NCI-H187 treated with DMSO at 0.1 percent for 48 hours (cell line): ENCODE measurements at regions not wholly inside any gene's neighbourhood (a gene's known extent, or its start where the extent isn't known, plus 50 kb on each side); places are given as distances from the start of the nearest gene placed in this dataset.
"Not testable (repeated sequence)": the region's sequence is repeated elsewhere in the genome, so short reads cannot be mapped to it uniquely, and the experiment has no call there.

ENCODE experiments used
- DNase-seq: peaks from one replicate; lab custom pipeline; 2025; lab: John Stamatoyannopoulos, UW

- DNase-seq = no peak
These were observed 91.3 kb downstream of the MFAP3L start for GRCh38 chr4:169934794-169935429.

DNA sequence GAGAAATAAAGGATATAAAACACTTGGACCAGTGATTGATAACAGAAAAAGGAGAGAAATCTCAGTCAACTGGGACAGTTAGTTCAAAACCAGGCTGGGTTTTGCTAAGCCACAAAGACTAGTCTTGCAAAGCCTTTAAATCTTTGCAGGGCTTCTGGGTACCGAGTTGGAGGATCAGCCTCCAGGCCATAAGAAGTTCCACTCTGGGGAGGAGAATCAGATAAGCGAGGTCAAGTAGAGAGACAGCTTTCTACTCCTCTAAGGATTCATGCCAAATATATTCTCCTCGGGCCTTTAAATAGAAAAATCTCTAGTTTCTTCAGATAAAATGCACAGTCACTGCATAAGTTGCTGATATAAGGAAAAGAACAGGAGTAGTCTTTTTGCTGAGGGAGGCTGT lies 92.7 kb downstream of the MFAP3L start:
- DNase-seq = no peak

DNA sequence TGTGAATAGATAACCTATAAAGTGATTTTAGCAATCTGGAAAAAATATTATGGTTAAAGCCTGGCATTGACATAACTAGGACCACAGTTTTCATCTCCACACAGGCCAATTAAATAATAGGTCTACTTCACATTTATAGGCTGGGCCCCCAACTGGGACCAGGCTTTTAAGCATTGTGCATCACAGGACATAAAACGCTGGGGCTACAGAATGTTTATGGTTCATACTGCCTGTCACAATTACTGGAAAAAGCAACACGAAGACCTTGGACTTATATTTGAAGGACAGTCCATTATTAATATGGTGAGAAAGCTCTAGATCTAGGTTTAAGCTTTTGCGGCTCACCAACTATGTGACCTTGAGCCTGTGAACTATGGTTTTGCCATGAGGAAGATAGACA lies 94.2 kb downstream of the MFAP3L start:
- no peak for DNase-seq

DNA sequence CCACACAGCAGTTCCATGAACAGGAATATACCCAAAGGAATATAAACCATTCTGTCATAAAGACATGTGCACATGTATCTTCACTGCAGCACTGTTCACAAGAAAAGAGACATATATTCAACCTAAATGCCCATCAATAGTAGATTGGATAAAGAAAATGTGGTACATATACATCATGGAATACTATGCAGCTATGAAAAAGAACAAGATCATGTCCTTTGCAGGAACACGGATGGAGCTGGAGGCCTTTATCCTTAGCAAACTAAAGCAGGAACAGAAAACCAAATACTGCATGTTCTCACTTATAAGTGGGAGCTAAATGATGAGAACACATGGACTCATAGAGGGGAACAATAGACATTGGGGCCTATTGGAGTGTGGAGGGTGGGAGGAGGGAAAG lies 95.4 kb downstream of the MFAP3L start:
- not testable (repeated sequence) for DNase-seq

- no peak for DNase-seq
These were observed 98.9 kb downstream of the MFAP3L start for GRCh38 chr4:169927280-169927679.

DNA sequence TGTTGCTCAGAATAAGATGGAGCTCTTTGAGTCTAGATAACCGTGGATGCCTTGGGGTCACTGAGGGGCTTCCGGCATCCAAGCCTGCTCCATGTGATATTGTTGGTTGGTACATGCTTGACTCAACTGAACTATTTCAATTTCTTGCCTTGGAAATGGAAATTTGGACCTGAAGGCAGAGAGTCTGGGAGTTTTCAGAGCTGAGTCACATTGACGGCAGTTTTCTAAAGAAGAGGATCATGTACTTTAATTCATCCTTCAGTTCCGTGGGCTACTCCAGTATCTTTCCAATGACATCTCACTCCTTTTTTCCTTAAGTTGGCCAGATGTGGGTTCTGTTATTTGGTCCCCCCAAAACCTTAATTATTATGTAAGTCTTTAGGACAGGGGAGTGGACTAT lies 100.5 kb downstream of the MFAP3L start:
- DNase-seq = no peak

- DNase-seq = no peak
These were observed 103.4 kb downstream of the MFAP3L start for GRCh38 chr4:169922632-169923276.

- no peak for DNase-seq
These were observed 104.5 kb downstream of the MFAP3L start for GRCh38 chr4:169921732-169922131.

DNA sequence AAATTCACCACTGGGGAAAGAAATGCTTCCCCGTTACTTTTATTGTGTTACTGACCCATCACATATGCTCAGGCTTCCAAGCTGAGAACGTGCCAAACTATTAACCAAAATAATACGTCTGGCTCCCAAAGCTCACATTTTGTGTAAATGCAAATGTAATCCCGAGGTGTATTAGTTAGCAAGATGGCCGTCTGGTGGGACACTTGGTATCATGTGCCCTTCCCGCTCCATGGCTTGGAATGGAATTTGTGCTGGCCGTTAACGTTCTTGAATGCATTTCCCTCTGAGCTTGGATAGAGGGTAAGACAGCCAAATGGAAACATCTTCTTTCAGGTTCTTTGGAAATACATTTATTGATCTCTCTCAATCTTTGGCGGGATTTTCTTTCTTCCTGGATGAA lies 105.0 kb downstream of the MFAP3L start:
- no peak for DNase-seq

GRCh38 chr4:169919194-169920124 lies 106.7 kb downstream of the MFAP3L start:
- DNase-seq = not testable (repeated sequence)

- no peak for DNase-seq
These were observed 110.7 kb downstream of the MFAP3L start for GRCh38 chr4:169915545-169915944.

DNA sequence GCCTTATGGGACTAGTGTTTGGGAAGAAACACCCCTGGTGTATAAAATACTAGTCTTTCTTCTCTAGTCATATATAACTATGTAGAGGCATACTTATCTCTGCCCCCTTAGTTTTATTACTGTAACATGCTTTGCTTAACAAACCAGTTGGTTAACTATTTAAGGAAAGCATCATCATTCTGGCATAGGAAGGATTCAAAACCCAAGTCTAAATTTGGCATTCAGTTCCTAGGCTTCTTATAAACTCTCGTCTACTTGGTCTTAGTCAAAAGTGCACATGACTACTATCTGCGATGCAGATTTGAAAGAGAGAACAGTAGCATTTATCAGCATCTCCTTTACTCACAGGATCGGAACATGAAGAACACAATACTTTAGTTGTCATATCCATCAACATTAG lies 111.3 kb downstream of the MFAP3L start:
- DNase-seq = no peak

- DNase-seq = no peak
These were observed 113.2 kb downstream of the MFAP3L start for GRCh38 chr4:169912996-169913395.

GRCh38 chr4:169909897-169910296 lies 116.3 kb downstream of the MFAP3L start:
- no peak for DNase-seq

DNA sequence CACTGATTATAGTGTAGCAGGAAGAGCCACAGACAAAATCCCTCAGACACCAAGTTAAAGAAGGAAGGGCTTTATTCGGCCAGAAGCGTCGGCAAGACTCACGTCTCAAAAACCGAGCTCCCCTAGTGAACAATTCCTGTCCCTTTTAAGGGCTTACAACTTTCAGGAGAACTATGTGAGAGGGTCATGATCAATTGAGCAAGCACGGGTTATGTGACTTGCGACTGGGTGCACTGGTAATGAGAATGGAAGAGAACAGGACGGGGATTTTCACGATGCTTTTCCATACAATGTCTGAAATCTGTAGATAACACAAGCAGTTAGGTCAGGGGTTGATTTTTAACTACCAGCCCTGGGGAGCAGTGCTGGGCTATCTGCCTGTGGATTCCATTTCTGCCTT lies 116.7 kb downstream of the MFAP3L start:
- no peak for DNase-seq

- no peak for DNase-seq
These were observed 118.5 kb downstream of the MFAP3L start for GRCh38 chr4:169907705-169908104.

DNA sequence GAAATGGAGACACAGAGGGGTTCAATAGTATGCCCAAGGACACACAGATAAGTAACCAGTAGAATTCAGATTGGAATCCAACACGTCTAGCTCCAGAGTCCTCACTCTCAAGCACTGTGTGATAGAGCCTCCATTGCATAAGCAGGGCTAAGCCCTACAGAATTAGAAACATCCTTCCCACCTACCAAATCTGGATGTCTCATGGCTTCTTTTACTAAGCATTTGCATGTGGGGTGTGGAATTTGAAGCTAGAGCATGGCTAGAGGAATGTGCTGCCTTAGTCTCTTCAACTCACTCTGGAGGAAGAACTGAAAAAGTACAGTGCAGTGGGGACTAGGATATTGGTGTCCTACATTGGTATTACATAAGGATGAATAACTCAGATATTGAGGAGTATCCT lies 119.4 kb downstream of the MFAP3L start:
- no peak for DNase-seq

GRCh38 chr4:169906104-169906503 lies 120.1 kb downstream of the MFAP3L start:
- DNase-seq = no peak

- no peak for DNase-seq
These were observed 123.4 kb downstream of the MFAP3L start for GRCh38 chr4:169902658-169903345.

DNA sequence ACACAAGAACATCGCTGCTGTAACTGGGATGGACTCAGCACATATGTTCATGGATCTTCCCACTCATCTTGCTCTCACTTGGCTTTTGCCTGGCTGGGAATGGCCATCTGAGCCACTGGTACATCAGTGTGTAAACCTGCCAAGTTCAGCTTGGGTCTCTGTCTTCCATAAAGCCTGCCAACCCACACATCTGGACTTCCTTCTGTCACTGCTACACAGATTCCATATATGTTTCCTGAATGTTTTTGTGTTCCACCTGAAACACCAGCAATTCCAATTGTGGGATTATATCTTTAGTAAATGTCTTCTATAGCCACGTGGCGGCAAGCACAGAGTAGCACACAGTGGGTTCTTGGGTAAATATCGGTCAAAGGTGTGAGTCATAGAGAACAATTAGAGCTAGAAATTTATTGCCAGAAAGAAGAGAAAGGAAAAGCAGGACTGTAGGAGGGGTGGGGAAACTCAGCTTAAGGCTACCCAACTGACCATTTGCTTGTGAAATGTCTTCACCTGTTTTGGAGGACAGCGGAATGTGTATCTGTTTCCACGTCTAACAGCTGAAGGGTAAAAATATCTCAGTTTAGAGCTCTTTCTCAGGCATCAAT lies 125.9 kb downstream of the MFAP3L start:
- no peak for DNase-seq

GRCh38 chr4:169899295-169899694 lies 126.9 kb downstream of the MFAP3L start:
- DNase-seq = no peak

DNA sequence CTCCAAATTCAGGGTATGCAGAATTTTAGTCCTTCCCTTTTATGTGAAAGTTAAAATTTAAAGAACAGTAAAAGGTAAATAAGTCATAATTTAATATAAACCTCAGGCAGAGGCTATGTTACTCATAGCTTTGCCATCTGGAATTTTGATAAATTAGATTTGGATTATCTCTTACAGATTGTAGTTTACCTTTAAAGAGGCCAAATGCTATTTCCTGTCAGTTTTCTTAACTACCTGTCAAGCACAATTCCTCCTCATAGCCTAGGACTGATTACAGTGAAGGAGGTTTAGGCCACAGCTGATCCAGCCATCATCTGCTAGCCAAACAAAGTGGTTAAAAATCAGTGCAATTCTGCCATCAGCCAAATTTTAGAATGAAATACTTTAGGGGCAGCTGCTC lies 128.1 kb downstream of the MFAP3L start:
- no peak for DNase-seq
